Stomach (tissue), 8 donors: ENCODE measurements at regions not wholly inside any gene's neighbourhood (a gene's known extent, or its start where the extent isn't known, plus 50 kb on each side); places are given as distances from the start of the nearest gene placed in this dataset.

Source experiments
- DNase-seq, 2 donors: peaks; one replicate each; pipeline versions ENCODE4 v3.0.0 to v3.0.0-alpha.2; 2013 to 2019
- H3K27ac ChIP-seq, 5 donors: fragments of 200-600 bp in 4 of 5; sonication (generic) in 4 of 5; one replicate each; pipeline ENCODE4 v1.5.1; 2013 to 2019; ENCODE audit warnings: mild to moderate bottlenecking in 1 of 5, moderate library complexity in 1 of 5
- H3K27me3 ChIP-seq, 3 donors: fragments of 200-600 bp; sonication (generic); one replicate each; pipeline ENCODE4 v1.5.1; 2017 to 2019; ENCODE audit warnings: mixed run types in 1 of 3
- H3K36me3 ChIP-seq, 4 donors: fragments of 200-600 bp; sonication (generic); 1 replicate in 3 of 4; 2 replicates in 1 of 4; pipeline ENCODE4 v1.5.1; 2016 to 2019
- H3K4me1 ChIP-seq, 4 donors: fragments of 200-600 bp; sonication (generic); one replicate each; pipeline ENCODE4 v1.5.1; 2016 to 2019
- H3K4me3 ChIP-seq, 4 donors: fragments of 200-600 bp; sonication (generic) in 3 of 4; one replicate each; pipeline ENCODE4 v1.5.1; 2016 to 2019; ENCODE audit warnings: mild to moderate bottlenecking in 1 of 4
- H3K9me3 ChIP-seq, 4 donors: fragments of 200-600 bp; sonication (generic); one replicate each; pipeline ENCODE4 v1.5.1; 2016 to 2019
- EP300 ChIP-seq: sonication (generic); formaldehyde crosslinking; IDR thresholded peaks from one replicate; pipeline ENCODE4 v1.6.1; 2017; ENCODE audit warnings: antibody characterized with exemption
- POLR2A ChIP-seq, 4 donors: fragments of 450-650 bp; IDR thresholded peaks; one replicate each; pipeline ENCODE4 v1.6.1; 2016; ENCODE audit warnings: antibody characterized with exemption in 4 of 4, control low read depth in 2 of 4, mild to moderate bottlenecking in 1 of 4, moderate library complexity in 1 of 4
- POLR2AphosphoS5 ChIP-seq, 3 donors: sonication (generic); formaldehyde crosslinking; IDR thresholded peaks; one replicate each; pipeline ENCODE4 v1.6.1; 2016; ENCODE audit warnings: antibody characterized with exemption in 3 of 3
- WGBS, 5 donors: extraction: QIAGEN DNeasy Blood & Tissue Kit in 3 of 5; methylation state at CpG; one replicate each; pipeline versions ENCODE4 v1.1.5 to v1.1.7; 2013 to 2018; 5-methylcytosine and 5-hydroxymethylcytosine counted together
- intact Hi-C: fragments of 100-400 bp; cut with DNase I; formaldehyde crosslinking; loops from one replicate; pipeline ENCODE4 v1.15.1; 2023; ENCODE audit warnings: low total_unique reads
- TF ChIP-seq, protein P1 (sequence below), 7 experiments: fragments of 450-650 bp in 4 of 7; fragments of 200-600 bp in 3 of 7; sonication (generic) in 3 of 7; IDR thresholded peaks; one replicate each; pipeline ENCODE4 v1.5.1; 2016 to 2019; ENCODE audit warnings: antibody characterized with exemption in 7 of 7, control low read depth in 2 of 7, mild to moderate bottlenecking in 1 of 7
- donor health status: healthy with polysubstance abuse.
- donor health status: Bipolar disorder and iron deficiency.
- donor health status: healthy.

- Histone ChIP-seq H3K36me3 (no peaks in the 10 kb centered on the region), H3K4me1 (peaks cover 0 to 29% (median 20%) of the 10 kb centered on the region in 4 donors), H3K4me3 (no peak overlapping the region), H3K27ac (peak overlapping the region in 4 of 5 donors; percentile 24 to 39 (median 35)), H3K9me3 (no peaks in the 10 kb centered on the region), H3K27me3 (no peaks in the 10 kb centered on the region)
- TF ChIP-seq POLR2AphosphoS5 (IDR thresholded peaks at IDR 0.05) (no peak), EP300 (no peak), POLR2A (IDR thresholded peaks at IDR 0.05) (no peak)
- TF ChIP-seq, protein P1, sequence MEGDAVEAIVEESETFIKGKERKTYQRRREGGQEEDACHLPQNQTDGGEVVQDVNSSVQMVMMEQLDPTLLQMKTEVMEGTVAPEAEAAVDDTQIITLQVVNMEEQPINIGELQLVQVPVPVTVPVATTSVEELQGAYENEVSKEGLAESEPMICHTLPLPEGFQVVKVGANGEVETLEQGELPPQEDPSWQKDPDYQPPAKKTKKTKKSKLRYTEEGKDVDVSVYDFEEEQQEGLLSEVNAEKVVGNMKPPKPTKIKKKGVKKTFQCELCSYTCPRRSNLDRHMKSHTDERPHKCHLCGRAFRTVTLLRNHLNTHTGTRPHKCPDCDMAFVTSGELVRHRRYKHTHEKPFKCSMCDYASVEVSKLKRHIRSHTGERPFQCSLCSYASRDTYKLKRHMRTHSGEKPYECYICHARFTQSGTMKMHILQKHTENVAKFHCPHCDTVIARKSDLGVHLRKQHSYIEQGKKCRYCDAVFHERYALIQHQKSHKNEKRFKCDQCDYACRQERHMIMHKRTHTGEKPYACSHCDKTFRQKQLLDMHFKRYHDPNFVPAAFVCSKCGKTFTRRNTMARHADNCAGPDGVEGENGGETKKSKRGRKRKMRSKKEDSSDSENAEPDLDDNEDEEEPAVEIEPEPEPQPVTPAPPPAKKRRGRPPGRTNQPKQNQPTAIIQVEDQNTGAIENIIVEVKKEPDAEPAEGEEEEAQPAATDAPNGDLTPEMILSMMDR (IDR thresholded peaks at IDR 0.05), result no peak
- intact Hi-C loops, result no loop called here
- DNase-seq, result peak in 1 of 2 donors; percentile 62
- 18 to 36% (median 22%) methylated on average over 4 of the region's 4 CpGs for WGBS, 5 donors
Observed at GRCh38 chr5:74105126-74105780, 479.3 kb downstream of the ARHGEF28 start.

- Histone ChIP-seq H3K27ac (peak overlapping the region in 4 of 5 donors; percentile 30 to 64 (median 53)), H3K9me3 (peaks cover 0 to 8% (median 4%) of the 10 kb centered on the region in 4 donors), H3K27me3 (no peaks in the 10 kb centered on the region), H3K36me3 (no peaks in the 10 kb centered on the region), H3K4me3 (no peak overlapping the region), H3K4me1 (peaks cover 0 to 29% (median 20%) of the 10 kb centered on the region in 4 donors)
- DNase-seq, result peak in 1 of 2 donors; percentile 53
- intact Hi-C loops, result no loop called here
- peak in 1 of 3 donors; percentile 23 for TF ChIP-seq POLR2AphosphoS5 (IDR thresholded peaks at IDR 0.05)
- no peak for TF ChIP-seq POLR2A (IDR thresholded peaks at IDR 0.05)
- no peak for TF ChIP-seq EP300
- TF ChIP-seq, protein P1 (IDR thresholded peaks at IDR 0.05), result no peak
- 53 to 70% (median 60%) methylated on average over 15 of the region's 15 CpGs for WGBS, 5 donors
Observed at GRCh38 chr5:74103131-74104023, 477.4 kb downstream of the ARHGEF28 start.

- Histone ChIP-seq H3K36me3 (no peaks in the 10 kb centered on the region), H3K27me3 (no peaks in the 10 kb centered on the region), H3K9me3 (peaks cover 0 to 8% (median 4%) of the 10 kb centered on the region in 4 donors), H3K27ac (no peak overlapping the region), H3K4me3 (no peak overlapping the region), H3K4me1 (peaks cover 0 to 25% (median 16%) of the 10 kb centered on the region in 4 donors)
- TF ChIP-seq EP300 (no peak), POLR2A (IDR thresholded peaks at IDR 0.05) (no peak), POLR2AphosphoS5 (IDR thresholded peaks at IDR 0.05) (no peak)
- TF ChIP-seq, protein P1 (IDR thresholded peaks at IDR 0.05), result no peak
- DNase-seq, result no peak
- intact Hi-C loops, result no loop called here
- 94 to 100% (median 100%) methylated on average over 1 of the region's 1 CpG for WGBS, 5 donors
Observed at GRCh38 chr5:74100268-74100665, 474.3 kb downstream of the ARHGEF28 start.

DNA sequence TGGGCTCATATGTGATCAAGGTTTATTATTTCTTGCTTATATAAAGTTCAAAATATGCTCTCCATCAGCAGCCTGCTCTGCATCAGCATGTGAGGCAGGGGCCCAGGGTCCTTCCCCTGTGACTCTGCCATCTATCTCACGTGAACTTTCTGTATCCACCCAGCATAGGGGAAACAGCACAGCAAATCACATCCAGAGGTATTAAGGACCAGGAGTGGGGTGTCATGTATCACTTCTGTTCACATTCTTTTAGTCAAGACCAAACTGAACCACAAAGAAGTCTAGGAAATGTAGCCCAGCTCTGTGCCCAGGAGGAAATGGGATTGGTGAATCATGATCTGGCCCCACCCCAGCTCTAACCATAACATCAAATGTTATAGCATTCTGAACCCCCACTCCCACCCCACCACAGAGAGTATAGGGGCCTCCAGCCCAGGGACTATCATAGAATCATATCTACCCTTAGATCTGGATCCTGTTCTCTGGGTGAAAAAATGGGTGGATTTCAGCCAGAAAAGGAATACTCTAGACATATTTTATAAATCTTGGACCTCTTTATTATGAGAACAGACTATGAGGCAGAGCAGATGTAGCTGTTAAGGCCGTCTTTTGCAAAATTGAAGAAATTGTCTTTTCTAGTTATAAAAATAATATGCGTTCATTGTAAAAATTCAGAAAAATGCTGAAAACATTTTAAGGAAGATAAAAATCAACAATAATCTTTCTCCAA lies 473.7 kb downstream of the ARHGEF28 start:
- Histone ChIP-seq H3K4me1 (peaks cover 0 to 19% (median 13%) of the 10 kb centered on the region in 4 donors), H3K27me3 (no peaks in the 10 kb centered on the region), H3K9me3 (peaks cover 0 to 8% (median 4%) of the 10 kb centered on the region in 4 donors), H3K36me3 (no peaks in the 10 kb centered on the region), H3K27ac (no peak overlapping the region), H3K4me3 (no peak overlapping the region)
- 88 to 97% (median 91%) methylated on average over 3 of the region's 3 CpGs for WGBS, 5 donors
- intact Hi-C loops, result no loop called here
- no peak for DNase-seq
- TF ChIP-seq POLR2AphosphoS5 (IDR thresholded peaks at IDR 0.05), result no peak
- TF ChIP-seq, protein P1 (IDR thresholded peaks at IDR 0.05), result no peak
- TF ChIP-seq POLR2A (IDR thresholded peaks at IDR 0.05), result no peak
- TF ChIP-seq EP300, result no peak
